ENCODE measurements at regions not wholly inside any gene's neighbourhood (a gene's known extent, or its start where the extent isn't known, plus 50 kb on each side); places are given as distances from the start of the nearest gene placed in this dataset.
"Not testable (repeated sequence)": the region's sequence is repeated elsewhere in the genome, so short reads cannot be mapped to it uniquely, and the experiment has no call there.

- DNase-seq (ENCODE audit: low read depth, low spot score): not testable (repeated sequence)
Measured at GRCh38 chr7:113600428-113600827, 318.4 kb downstream of the PPP1R3A start.

GRCh38 chr7:113593455-113593854 is 325.4 kb downstream of the PPP1R3A start:
- DNase-seq (ENCODE audit: low read depth, low spot score): not testable (repeated sequence)

- not testable (repeated sequence) for DNase-seq (ENCODE audit: low read depth, low spot score)
Measured at GRCh38 chr7:113592924-113593323, 325.9 kb downstream of the PPP1R3A start.

GRCh38 chr7:113582471-113582870 is 336.3 kb downstream of the PPP1R3A start:
- DNase-seq (ENCODE audit: low read depth, low spot score): no peak

DNA sequence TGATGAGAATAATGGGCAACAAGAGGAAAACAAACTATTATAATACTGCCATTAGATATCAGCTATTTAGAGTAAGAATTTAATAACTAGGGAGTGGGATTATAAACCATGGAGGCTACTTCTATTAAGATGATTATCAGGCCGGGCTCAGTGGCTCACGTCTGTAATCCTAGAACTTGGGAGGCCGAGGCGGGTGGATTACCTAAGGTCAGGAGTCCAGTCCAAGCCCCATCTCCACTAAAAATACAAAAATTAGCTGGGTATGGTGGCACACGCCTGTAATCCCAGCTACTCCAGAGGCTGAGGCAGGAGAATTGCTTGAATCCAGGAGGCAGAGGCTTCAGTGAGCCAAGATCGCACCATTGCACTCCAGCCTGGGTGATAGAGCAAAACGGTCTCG is 355.6 kb downstream of the PPP1R3A start:
- DNase-seq (ENCODE audit: low read depth, low spot score): not testable (repeated sequence)

- no peak for DNase-seq (ENCODE audit: low read depth, low spot score)
Measured at GRCh38 chr7:113562801-113563200, 356.0 kb downstream of the PPP1R3A start.

- DNase-seq (ENCODE audit: low read depth, low spot score): no peak
Measured at GRCh38 chr7:113562242-113562641, 356.6 kb downstream of the PPP1R3A start.

GRCh38 chr7:113561446-113561845 is 357.4 kb downstream of the PPP1R3A start:
- DNase-seq (ENCODE audit: low read depth, low spot score): no peak

GRCh38 chr7:113550966-113551365 is 367.8 kb downstream of the PPP1R3A start:
- DNase-seq (ENCODE audit: low read depth, low spot score): no peak

- DNase-seq (ENCODE audit: low read depth, low spot score): no peak
Measured at GRCh38 chr7:113548561-113548960, 370.2 kb downstream of the PPP1R3A start.

DNA sequence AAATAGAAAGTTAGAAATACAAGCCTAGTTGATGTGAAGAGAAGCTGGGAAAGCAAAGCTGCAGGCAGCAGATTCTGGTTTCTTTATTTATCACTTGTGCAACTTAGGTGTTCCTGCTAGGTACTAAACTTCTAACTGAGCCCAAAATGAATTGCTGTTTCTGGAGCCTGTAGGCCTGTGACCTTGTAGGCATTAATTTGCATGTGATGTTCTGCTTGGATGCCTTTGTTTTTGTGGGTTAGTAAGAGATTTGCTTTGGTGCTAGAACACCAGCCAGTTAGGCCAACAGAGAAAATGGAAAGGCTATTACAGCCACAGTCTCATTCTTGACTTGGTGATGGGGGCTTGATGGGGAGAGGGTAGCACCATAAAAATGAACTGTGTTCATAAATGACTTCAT is 370.7 kb downstream of the PPP1R3A start:
- no peak for DNase-seq (ENCODE audit: low read depth, low spot score)

- no peak for DNase-seq (ENCODE audit: low read depth, low spot score)
Measured at GRCh38 chr7:113521468-113521867, 397.3 kb downstream of the PPP1R3A start.

GRCh38 chr7:113519472-113519871 is 399.3 kb downstream of the PPP1R3A start:
- DNase-seq (ENCODE audit: low read depth, low spot score): no peak

DNA sequence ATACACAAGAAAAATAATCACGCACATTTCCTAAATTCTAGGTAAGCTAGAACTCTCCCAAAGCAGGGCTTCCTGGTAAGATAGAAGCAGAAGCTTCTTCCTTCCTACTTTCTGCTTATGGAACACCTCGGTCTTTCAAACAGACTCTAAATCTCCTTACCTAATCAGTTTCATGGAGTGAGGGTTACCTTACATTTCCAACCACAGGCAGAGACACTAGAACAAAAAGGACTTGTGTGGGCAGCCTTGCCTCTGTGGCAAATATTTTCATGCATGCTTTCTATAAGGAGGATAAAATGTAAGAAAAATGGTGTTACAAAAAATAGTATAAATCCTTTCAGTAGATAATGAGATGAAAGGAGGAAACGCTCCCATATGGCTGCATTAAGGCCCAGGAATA is 386.3 kb upstream of the SMIM30 start:
- no peak for DNase-seq (ENCODE audit: low read depth, low spot score)

DNA sequence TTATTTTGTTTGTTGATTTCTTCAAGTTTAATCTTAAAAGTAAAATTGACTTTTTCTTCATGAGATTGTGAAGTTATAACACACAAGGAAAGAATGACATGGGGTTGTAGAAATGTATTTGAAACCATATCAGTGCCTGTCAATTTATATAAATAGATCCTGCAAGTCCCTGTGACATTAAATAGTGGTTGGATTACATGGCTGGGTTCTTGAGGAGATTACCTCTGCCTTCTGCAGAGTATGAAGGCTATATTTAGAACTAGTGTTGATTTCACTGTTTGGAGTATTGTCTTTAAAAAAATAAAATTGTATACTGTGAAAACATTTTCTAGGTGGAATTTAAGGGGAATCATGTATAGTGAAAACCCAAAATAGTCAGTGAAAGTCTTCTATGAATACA is 385.8 kb upstream of the SMIM30 start:
- DNase-seq (ENCODE audit: low read depth, low spot score): no peak

DNA sequence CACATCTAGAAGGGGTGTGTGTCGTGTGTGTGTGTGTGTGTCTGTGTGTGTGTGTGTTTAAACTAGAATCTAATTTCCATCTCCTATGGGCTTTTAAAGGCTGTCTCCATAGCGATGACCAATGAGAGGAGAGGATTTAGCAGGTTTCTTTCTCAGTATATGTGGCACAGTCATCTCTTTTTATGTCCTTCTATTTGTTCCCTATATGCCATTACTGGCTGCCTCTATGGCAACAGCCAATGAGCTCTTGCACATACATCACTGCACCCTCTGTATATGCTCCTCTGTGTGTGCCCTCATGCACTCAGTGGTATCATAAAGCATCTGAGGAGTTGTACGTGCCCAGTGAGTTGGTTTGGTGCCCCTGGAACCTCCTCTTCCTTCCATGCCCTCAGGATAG is 378.2 kb upstream of the SMIM30 start:
- not testable (repeated sequence) for DNase-seq (ENCODE audit: low read depth, low spot score)

DNA sequence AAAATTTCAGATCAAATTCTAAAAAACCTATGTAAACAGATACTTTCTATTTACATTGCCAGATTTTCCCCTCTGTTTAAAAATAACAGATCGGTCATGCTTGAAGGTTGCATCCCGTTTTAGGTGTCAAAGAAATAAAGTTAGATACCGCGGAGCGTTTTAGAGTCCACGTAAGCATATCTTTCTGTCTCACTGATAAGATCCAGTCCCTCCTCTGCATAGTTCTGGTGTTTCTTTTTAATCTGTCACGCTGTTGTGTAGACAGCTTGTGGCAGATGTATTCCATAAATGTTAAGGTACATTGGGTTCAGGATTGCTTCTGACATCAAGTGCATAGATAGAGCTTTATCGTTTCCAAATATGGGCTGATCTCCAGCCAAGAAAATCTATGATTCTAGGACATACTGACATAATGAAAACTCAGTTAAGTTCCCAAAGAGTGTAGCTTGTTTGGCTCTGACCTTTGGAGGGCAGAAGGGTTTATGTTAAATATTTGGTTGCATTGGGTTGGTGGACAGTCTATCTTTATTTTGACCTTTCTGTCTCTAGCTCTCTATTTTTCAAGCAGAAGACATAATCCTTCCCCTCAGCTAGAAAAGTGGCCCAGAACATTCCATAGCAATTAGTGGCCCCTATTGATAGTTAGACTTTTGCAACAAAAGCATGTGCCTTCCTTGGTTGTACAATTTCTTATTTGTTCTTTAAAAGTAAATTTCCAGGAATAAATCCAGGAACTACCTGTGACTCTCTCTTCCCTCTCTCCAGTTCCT is 376.6 kb upstream of the SMIM30 start:
- DNase-seq (ENCODE audit: low read depth, low spot score): not testable (repeated sequence)

- peak; percentile 15 for DNase-seq (ENCODE audit: low read depth, low spot score)
Measured at GRCh38 chr7:113491305-113491704, 373.0 kb upstream of the SMIM30 start.

- no peak for DNase-seq (ENCODE audit: low read depth, low spot score)
Measured at GRCh38 chr7:113487925-113488731, 369.8 kb upstream of the SMIM30 start.

DNA sequence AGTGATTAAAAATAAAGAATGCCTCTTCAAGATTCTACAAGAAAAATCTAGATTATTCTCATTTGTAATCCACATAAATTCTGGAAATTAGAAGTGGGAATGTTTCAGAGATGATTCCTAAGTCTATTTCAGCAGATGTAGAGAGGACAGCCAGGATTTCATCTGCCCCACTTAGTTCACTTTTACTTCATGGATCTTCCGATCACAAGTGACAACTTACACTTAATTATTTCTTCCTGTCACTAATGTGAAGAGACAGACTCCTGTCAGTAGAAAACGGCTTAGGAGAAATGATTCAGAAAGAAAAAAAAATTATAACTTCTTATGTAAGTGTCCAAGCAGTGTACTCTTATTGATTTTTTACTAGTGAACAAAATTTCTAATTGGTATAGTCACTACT is 368.2 kb upstream of the SMIM30 start:
- no peak for DNase-seq (ENCODE audit: low read depth, low spot score)

- no peak for DNase-seq (ENCODE audit: low read depth, low spot score)
Measured at GRCh38 chr7:113483657-113484056, 365.3 kb upstream of the SMIM30 start.

GRCh38 chr7:113480537-113480936 is 362.2 kb upstream of the SMIM30 start:
- DNase-seq (ENCODE audit: low read depth, low spot score): no peak
